Keratinocyte (primary cell): ENCODE measurements at regions not wholly inside any gene's neighbourhood (a gene's known extent, or its start where the extent isn't known, plus 50 kb on each side); places are given as distances from the start of the nearest gene placed in this dataset.

Experiments
- CTCF ChIP-seq, 3 experiments: IDR thresholded peaks in 1 of 3; conservative IDR thresholded peaks in 1 of 3; optimal IDR thresholded peaks in 1 of 3; 2 replicates in 2 of 3; 3 replicates in 1 of 3; pipeline versions ENCODE3 to v1.5.1; 2011; ENCODE audit warnings: low read length in 3 of 3, mild to moderate bottlenecking in 3 of 3, moderate library complexity in 2 of 3, control low read depth in 1 of 3, inconsistent platforms in 1 of 3; ENCODE audit not compliant: insufficient read depth in 2 of 3; ENCODE audit errors: extremely low read depth in 1 of 3
- EZH2 ChIP-seq: IDR thresholded peaks from one replicate; pipeline ENCODE4 v1.6.1; 2012; ENCODE audit warnings: inconsistent platforms, mild to moderate bottlenecking, low read length, moderate library complexity

- no peak for TF ChIP-seq CTCF (optimal IDR thresholded peaks at IDR 0.05 in 1 of 3, IDR thresholded peaks at IDR 0.05 in 1 of 3, conservative IDR thresholded peaks at IDR 0.05 in 1 of 3; ENCODE audit: extremely low read depth in 1 of 3, insufficient read depth in 2 of 3, low read length in 3 of 3)
- no peak for TF ChIP-seq EZH2
Measured at GRCh38 chr13:73177916-73178565, 119.2 kb downstream of the KLF5 start.
